Sigmoid colon (tissue), 6 donors: ENCODE measurements at regions not wholly inside any gene's neighbourhood (a gene's known extent, or its start where the extent isn't known, plus 50 kb on each side); places are given as distances from the start of the nearest gene placed in this dataset.

Source experiments
- DNase-seq: peaks from one replicate; pipeline ENCODE4 v3.0.0-alpha.2; 2019
- H3K27ac ChIP-seq, 4 donors: fragments of 200-600 bp; sonication (generic); one replicate each; pipeline ENCODE4 v1.5.1; 2016 to 2019; ENCODE audit warnings: mild to moderate bottlenecking in 1 of 4
- H3K27me3 ChIP-seq, 3 donors: fragments of 200-600 bp; sonication (generic); one replicate each; pipeline ENCODE4 v1.5.1; 2019; ENCODE audit warnings: mild to moderate bottlenecking in 1 of 3
- H3K36me3 ChIP-seq, 4 donors: fragments of 200-600 bp; sonication (generic); one replicate each; pipeline ENCODE4 v1.5.1; 2016 to 2019
- H3K4me1 ChIP-seq, 4 donors: fragments of 200-600 bp; sonication (generic); one replicate each; pipeline ENCODE4 v1.5.1; 2017 to 2019
- H3K4me3 ChIP-seq, 4 donors: fragments of 200-600 bp; sonication (generic); one replicate each; pipeline ENCODE4 v1.5.1; 2017 to 2019; ENCODE audit warnings: mild to moderate bottlenecking in 2 of 4, moderate library complexity in 1 of 4
- H3K9me3 ChIP-seq, 4 donors: fragments of 200-600 bp in 3 of 4; sonication (generic) in 3 of 4; one replicate each; pipeline versions ENCODE4 v1.5.1 to v1.6.1; 2013 to 2019
- CTCF ChIP-seq, 4 experiments: fragments of 450-650 bp in 3 of 4; fragments of 200-600 bp in 1 of 4; IDR thresholded peaks; one replicate each; pipeline ENCODE4 v1.5.1; 2016 to 2019; ENCODE audit warnings: antibody characterized with exemption in 4 of 4, mild to moderate bottlenecking in 3 of 4, moderate library complexity in 2 of 4
- EP300 ChIP-seq, 4 donors: sonication (generic); formaldehyde crosslinking; IDR thresholded peaks; one replicate each; pipeline ENCODE4 v1.6.1; 2017; ENCODE audit warnings: antibody characterized with exemption in 4 of 4
- POLR2A ChIP-seq, 2 donors: fragments of 450-650 bp; IDR thresholded peaks; one replicate each; pipeline ENCODE4 v1.6.1; 2016; ENCODE audit warnings: antibody characterized with exemption in 2 of 2, mild to moderate bottlenecking in 2 of 2, moderate library complexity in 2 of 2
- POLR2AphosphoS5 ChIP-seq, 4 donors: sonication (generic); formaldehyde crosslinking; IDR thresholded peaks; one replicate each; pipeline ENCODE4 v1.6.1; 2017; ENCODE audit warnings: antibody characterized with exemption in 4 of 4
- WGBS, 2 donors: extraction: QIAGEN DNeasy Blood & Tissue Kit; methylation state at CpG; one replicate each; pipeline ENCODE4 v1.1.7; 2013; 5-methylcytosine and 5-hydroxymethylcytosine counted together
- intact Hi-C: fragments of 100-400 bp; cut with DNase I; formaldehyde crosslinking; loops from one replicate; pipeline ENCODE4 v1.15.1; 2023
- donor health status: healthy with polysubstance abuse.
- donor health status: healthy.

- Histone ChIP-seq H3K4me1 (no peaks in the 10 kb centered on the region), H3K36me3 (no peaks in the 10 kb centered on the region), H3K9me3 (no peaks in the 10 kb centered on the region), H3K27ac (no peak overlapping the region), H3K4me3 (no peak overlapping the region), H3K27me3 (no peaks in the 10 kb centered on the region)
- WGBS, 2 donors, result 88 to 91% methylated on average over 6 of the region's 6 CpGs
- TF ChIP-seq POLR2AphosphoS5 (IDR thresholded peaks at IDR 0.05) (no peak), POLR2A (IDR thresholded peaks at IDR 0.05) (no peak), EP300 (IDR thresholded peaks at IDR 0.05) (no peak), CTCF (IDR thresholded peaks at IDR 0.05) (no peak)
- DNase-seq, result no peak
- intact Hi-C loops, result no loop called here
Measured at GRCh38 chr10:44845361-44846175, 65.6 kb upstream of the TMEM72 start.

DNA sequence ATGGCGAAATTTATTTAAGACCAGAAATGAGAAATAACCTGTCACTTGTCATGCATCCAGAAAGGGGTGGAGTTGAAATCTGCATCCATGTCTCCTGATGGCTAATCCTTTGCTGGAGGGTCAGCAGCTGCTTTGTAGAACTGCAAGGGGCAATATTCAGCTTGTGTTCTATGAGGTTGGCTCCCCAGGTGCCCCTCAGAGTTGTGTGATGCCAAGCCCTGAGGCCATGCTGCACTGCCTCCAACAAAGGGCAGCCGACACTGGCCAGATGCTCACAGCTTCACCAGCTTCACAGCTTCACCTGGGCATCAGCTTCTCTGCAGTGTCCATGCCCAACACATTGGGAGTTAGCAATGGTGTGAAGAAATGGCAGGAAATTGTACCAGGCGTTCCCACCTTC, 64.0 kb upstream of the TMEM72 start:
- no peaks in the 10 kb centered on the region for H3K36me3 ChIP-seq
- H3K9me3 ChIP-seq, result no peaks in the 10 kb centered on the region
- 91 to 96% methylated on average over 3 of the region's 3 CpGs for WGBS, 2 donors
- H3K27me3 ChIP-seq, result no peaks in the 10 kb centered on the region
- H3K4me3 ChIP-seq, result no peak overlapping the region
- H3K27ac ChIP-seq, result no peak overlapping the region
- TF ChIP-seq POLR2A (IDR thresholded peaks at IDR 0.05), result no peak
- TF ChIP-seq CTCF (IDR thresholded peaks at IDR 0.05), result no peak
- TF ChIP-seq EP300 (IDR thresholded peaks at IDR 0.05), result no peak
- no peak for TF ChIP-seq POLR2AphosphoS5 (IDR thresholded peaks at IDR 0.05)
- intact Hi-C loops, result no loop called here
- no peak for DNase-seq
- H3K4me1 ChIP-seq, result no peaks in the 10 kb centered on the region

GRCh38 chr10:44848211-44848610, 62.9 kb upstream of the TMEM72 start:
- Histone ChIP-seq H3K9me3 (no peaks in the 10 kb centered on the region), H3K4me3 (no peak overlapping the region), H3K4me1 (no peaks in the 10 kb centered on the region), H3K27ac (no peak overlapping the region), H3K27me3 (no peaks in the 10 kb centered on the region), H3K36me3 (no peaks in the 10 kb centered on the region)
- 91 to 95% methylated on average over 4 of the region's 4 CpGs for WGBS, 2 donors
- no peak for DNase-seq
- TF ChIP-seq POLR2AphosphoS5 (IDR thresholded peaks at IDR 0.05) (no peak), CTCF (IDR thresholded peaks at IDR 0.05) (no peak), POLR2A (IDR thresholded peaks at IDR 0.05) (no peak), EP300 (IDR thresholded peaks at IDR 0.05) (no peak)
- intact Hi-C loops, result no loop called here

- no peak for TF ChIP-seq POLR2AphosphoS5 (IDR thresholded peaks at IDR 0.05)
- no peak for TF ChIP-seq CTCF (IDR thresholded peaks at IDR 0.05)
- TF ChIP-seq EP300 (IDR thresholded peaks at IDR 0.05), result no peak
- no peak for TF ChIP-seq POLR2A (IDR thresholded peaks at IDR 0.05)
- Histone ChIP-seq H3K4me1 (no peaks in the 10 kb centered on the region), H3K27me3 (no peaks in the 10 kb centered on the region), H3K36me3 (no peaks in the 10 kb centered on the region), H3K9me3 (no peaks in the 10 kb centered on the region), H3K4me3 (no peak overlapping the region), H3K27ac (no peak overlapping the region)
- intact Hi-C loops, result loop anchor here (10.0 kb wide), 1 partner anchor 105 kb away; no protein-coding TSS in a partner anchor
- DNase-seq, result no peak
- 87 to 91% methylated on average over 2 of the region's 2 CpGs for WGBS, 2 donors
Measured at GRCh38 chr10:44849936-44850335, 61.2 kb upstream of the TMEM72 start.
